PC-3 (cell line): ENCODE measurements at regions not wholly inside any gene's neighbourhood (a gene's known extent, or its start where the extent isn't known, plus 50 kb on each side); places are given as distances from the start of the nearest gene placed in this dataset.

Experiments
- ATAC-seq: fragments of 200-7000 bp; cut with Tn5 transposase; 2 replicates; pipeline ENCODE4 v1.9.1; 2020; ENCODE audit warnings: mild to moderate bottlenecking, moderate library complexity
- BruUV-seq: library from RNA; stranded (reverse); fragments of 400-500 nt; replicated peaks from 2 replicates; lab custom pipeline; 2021; lab: Mats Ljungman, UMichigan
- CTCF ChIA-PET: fragments of 300-600 bp; sonication (Branson Sonifier 250); formaldehyde crosslinking; loops from one replicate; lab custom pipeline; 2022; ENCODE audit warnings: antibody characterized with exemption; lab: Charles Lee
- POLR2A ChIA-PET: fragments of 300-600 bp; sonication (Branson Sonifier 250); formaldehyde crosslinking; loops from one replicate; lab custom pipeline; 2022; ENCODE audit warnings: antibody characterized with exemption; ENCODE audit not compliant: unreplicated experiment; lab: Charles Lee
- DNase-seq: peaks from one replicate; pipeline ENCODE4 v3.0.0-alpha.2; 2015
- H2AFZ ChIP-seq: fragments of 300-600 bp; sonication (generic); 2 replicates; pipeline ENCODE4 v1.6.0; 2016; ENCODE audit warnings: antibody characterized with exemption, low read length
- H3F3A ChIP-seq: fragments of 300-600 bp; sonication (generic); one replicate; pipeline ENCODE4 v1.6.0; 2017; ENCODE audit warnings: antibody characterized with exemption, low read length, control low read depth, mild to moderate bottlenecking; ENCODE audit not compliant: unreplicated experiment
- H3K27ac ChIP-seq: fragments of 300-600 bp; sonication (generic); 2 replicates; pipeline ENCODE4 v1.5.1; 2016; ENCODE audit warnings: mild to moderate bottlenecking, low read length
- H3K27me3 ChIP-seq: fragments of 300-600 bp; sonication (generic); 2 replicates; pipeline ENCODE4 v1.6.1; 2016; ENCODE audit warnings: low read length, mixed read lengths
- H3K36me3 ChIP-seq: fragments of 300-600 bp; sonication (generic); 2 replicates; pipeline ENCODE4 v1.6.1; 2016; ENCODE audit warnings: low read depth, mixed run types, low read length, mixed read lengths
- H3K4me1 ChIP-seq: fragments of 300-600 bp; sonication (generic); 2 replicates; pipeline ENCODE4 v1.5.1; 2016; ENCODE audit warnings: low read length; ENCODE audit not compliant: insufficient read depth
- H3K4me2 ChIP-seq: fragments of 300-600 bp; sonication (generic); 2 replicates; pipeline ENCODE4 v1.6.0; 2016; ENCODE audit warnings: low read length
- H3K4me3 ChIP-seq: fragments of 300-600 bp; sonication (generic); 2 replicates; pipeline ENCODE4 v1.5.1; 2016; ENCODE audit warnings: mild to moderate bottlenecking, low read length, mixed read lengths
- H3K79me2 ChIP-seq: fragments of 300-600 bp; sonication (generic); 2 replicates; pipeline ENCODE4 v1.6.1; 2017; ENCODE audit warnings: low read length, mixed read lengths
- H3K9ac ChIP-seq: fragments of 300-600 bp; sonication (generic); 2 replicates; pipeline ENCODE4 v1.6.0; 2016; ENCODE audit warnings: mild to moderate bottlenecking, low read length
- H3K9me2 ChIP-seq: fragments of 300-600 bp; sonication (generic); replicated peaks from 2 replicates; pipeline ENCODE4 v1.6.1; 2016; ENCODE audit warnings: mixed run types, low read length, mixed read lengths
- H3K9me3 ChIP-seq: fragments of 300-600 bp; sonication (generic); 2 replicates; pipeline ENCODE4 v1.6.1; 2016; ENCODE audit warnings: low read length, mixed read lengths
- H4K20me1 ChIP-seq: fragments of 300-600 bp; sonication (generic); 2 replicates; pipeline ENCODE4 v1.6.1; 2016; ENCODE audit warnings: low read length, mixed read lengths
- CTCF ChIP-seq: fragments of 300-600 bp; sonication (generic); conservative IDR thresholded peaks from 2 replicates; pipeline ENCODE4 v1.5.1; 2017; ENCODE audit warnings: antibody characterized with exemption, low read depth, mild to moderate bottlenecking, low read length
- EZH2 ChIP-seq: fragments of 300-600 bp; sonication (generic); IDR thresholded peaks from one replicate; pipeline ENCODE4 v1.6.1; 2017; ENCODE audit warnings: antibody characterized with exemption, mild to moderate bottlenecking, low read length; ENCODE audit not compliant: unreplicated experiment
- EZH2phosphoT487 ChIP-seq: fragments of 300-600 bp; sonication (generic); IDR thresholded peaks from 2 replicates; pipeline ENCODE4 v1.6.1; 2018; ENCODE audit warnings: mild to moderate bottlenecking, antibody characterized with exemption, low read length, borderline replicate concordance
- intact Hi-C: fragments of 100-400 bp; cut with micrococcal nuclease; formaldehyde crosslinking; loops from 2 replicates; pipeline ENCODE4 v1.9.0; 2023

- no peak for ATAC-seq
- Histone ChIP-seq H3K27ac (peak overlapping the region; percentile 98), H3F3A (peaks cover 10% of the 10 kb centered on the region), H3K27me3 (no peaks in the 10 kb centered on the region), H3K79me2 (no peaks in the 10 kb centered on the region), H4K20me1 (no peaks in the 10 kb centered on the region), H3K9me2 (no peaks in the 10 kb centered on the region), H3K4me3 (no peak overlapping the region), H3K4me2 (peak overlapping the region; percentile 52), H3K4me1 (peaks cover 50% of the 10 kb centered on the region), H2AFZ (no peak overlapping the region), H3K9me3 (no peaks in the 10 kb centered on the region), H3K9ac (peak overlapping the region; percentile 89), H3K36me3 (no peaks in the 10 kb centered on the region)
- peak; percentile 49 for DNase-seq
- POLR2A ChIA-PET: no interaction called here
- intact Hi-C loops: loop anchor here (5.0 kb wide), 2 partner anchors 41 to 161 kb away; no protein-coding TSS in a partner anchor
- CTCF ChIA-PET: interaction anchor here (1.9 kb wide), 1 partner anchor 11 kb away, joined by 18 read pairs; no protein-coding TSS in a partner anchor
- TF ChIP-seq EZH2phosphoT487 (no peak), EZH2 (no peak), CTCF (no peak)
- BruUV-seq: no TSS peak
Observed at GRCh38 chr20:19816386-19816785, 58.3 kb downstream of the RIN2 start.

GRCh38 chr20:19817017-19817416, 59.0 kb downstream of the RIN2 start:
- Histone ChIP-seq H2AFZ (no peak overlapping the region), H3K9me3 (no peaks in the 10 kb centered on the region), H3K4me3 (no peak overlapping the region), H3K27me3 (no peaks in the 10 kb centered on the region), H3K9me2 (no peaks in the 10 kb centered on the region), H3K4me1 (peaks cover 50% of the 10 kb centered on the region), H3K36me3 (no peaks in the 10 kb centered on the region), H3K4me2 (peak overlapping the region; percentile 52), H3F3A (peaks cover 10% of the 10 kb centered on the region), H4K20me1 (no peaks in the 10 kb centered on the region), H3K9ac (peak overlapping the region; percentile 89), H3K79me2 (no peaks in the 10 kb centered on the region), H3K27ac (peak overlapping the region; percentile 98)
- no TSS peak for BruUV-seq
- ChIA-PET CTCF (interaction anchor here (0.7 to 1.9 kb wide), 2 partner anchors 11 to 158 kb away, joined by 5 to 18 read pairs; no protein-coding TSS in a partner anchor), POLR2A (interaction anchor here (0.5 to 0.8 kb wide), 6 partner anchors 9 to 176 kb away, joined by 3 to 20 read pairs (median 8); partner anchors contain the start of gene RIN2)
- no peak for TF ChIP-seq CTCF
- no peak for TF ChIP-seq EZH2phosphoT487
- TF ChIP-seq EZH2: no peak
- intact Hi-C loops: loop anchor here (1.0 to 5.0 kb wide), 4 partner anchors 11 to 160 kb away; no protein-coding TSS in a partner anchor
- ATAC-seq (peak; percentile 72), DNase-seq (peak; percentile 99)

- ChIA-PET POLR2A (no interaction called here), CTCF (no interaction called here)
- Histone ChIP-seq H3K4me1 (peaks cover 38% of the 10 kb centered on the region), H3K79me2 (no peaks in the 10 kb centered on the region), H3K9me3 (no peaks in the 10 kb centered on the region), H3K4me2 (no peak overlapping the region), H3F3A (peaks cover 10% of the 10 kb centered on the region), H3K36me3 (no peaks in the 10 kb centered on the region), H4K20me1 (no peaks in the 10 kb centered on the region), H2AFZ (no peak overlapping the region), H3K27me3 (no peaks in the 10 kb centered on the region), H3K9me2 (no peaks in the 10 kb centered on the region), H3K27ac (peak overlapping the region; percentile 98; the same call in 1 of the 2 replicates), H3K9ac (no peak overlapping the region), H3K4me3 (no peak overlapping the region)
- BruUV-seq: no TSS peak
- intact Hi-C loops: loop anchor here (5.0 kb wide), 2 partner anchors 38 to 158 kb away; no protein-coding TSS in a partner anchor
- TF ChIP-seq EZH2 (no peak), CTCF (no peak), EZH2phosphoT487 (no peak)
- DNase-seq (no peak), ATAC-seq (no peak)
Observed at GRCh38 chr20:19819149-19819548, 61.1 kb downstream of the RIN2 start.
